ENCODE measurements at regions not wholly inside any gene's neighbourhood (a gene's known extent, or its start where the extent isn't known, plus 50 kb on each side); places are given as distances from the start of the nearest gene placed in this dataset.
"Not testable (repeated sequence)": the region's sequence is repeated elsewhere in the genome, so short reads cannot be mapped to it uniquely, and the experiment has no call there.

- Mint-ChIP-seq H3K4me1 (peaks cover 11% of the 10 kb centered on the region), H3K4me3 (no peak overlapping the region), H3K27ac (no peak overlapping the region), H3K9me3 (no peaks in the 10 kb centered on the region), H3K27me3 (peaks cover 46% of the 10 kb centered on the region)
- no peak for ATAC-seq
- DNase-seq: no peak
Measured at GRCh38 chr20:51961964-51962761, 159.8 kb upstream of the SALL4 start.

GRCh38 chr20:51960047-51960675 lies 157.8 kb upstream of the SALL4 start:
- H3K4me1 Mint-ChIP-seq: peaks cover 11% of the 10 kb centered on the region
- DNase-seq: no peak
- H3K9me3 Mint-ChIP-seq: no peaks in the 10 kb centered on the region
- H3K27me3 Mint-ChIP-seq: peaks cover 46% of the 10 kb centered on the region
- no peak for ATAC-seq
- no peak overlapping the region for H3K4me3 Mint-ChIP-seq
- no peak overlapping the region for H3K27ac Mint-ChIP-seq

- DNase-seq (no peak), ATAC-seq (no peak)
- Mint-ChIP-seq H3K4me1 (peaks cover 11% of the 10 kb centered on the region), H3K4me3 (no peak overlapping the region), H3K27me3 (peaks cover 46% of the 10 kb centered on the region), H3K9me3 (no peaks in the 10 kb centered on the region), H3K27ac (no peak overlapping the region)
Measured at GRCh38 chr20:51959066-51959542, 156.8 kb upstream of the SALL4 start.

- H3K27me3 Mint-ChIP-seq: peaks cover 46% of the 10 kb centered on the region
- no peak overlapping the region for H3K27ac Mint-ChIP-seq
- no peak for ATAC-seq
- H3K4me1 Mint-ChIP-seq: peaks cover 11% of the 10 kb centered on the region
- H3K4me3 Mint-ChIP-seq: no peak overlapping the region
- no peak for DNase-seq
- no peaks in the 10 kb centered on the region for H3K9me3 Mint-ChIP-seq
Measured at GRCh38 chr20:51958099-51959065, 156.1 kb upstream of the SALL4 start.

GRCh38 chr20:51955756-51956155 lies 153.4 kb upstream of the SALL4 start:
- Mint-ChIP-seq H3K4me1 (peaks cover 11% of the 10 kb centered on the region), H3K9me3 (no peaks in the 10 kb centered on the region), H3K27me3 (peaks cover 25% of the 10 kb centered on the region), H3K27ac (peak overlapping the region in 1 of 2 donors; percentile 72), H3K4me3 (no peak overlapping the region)
- ATAC-seq (no peak), DNase-seq (no peak)

GRCh38 chr20:51953731-51954340 lies 151.5 kb upstream of the SALL4 start:
- H3K27ac Mint-ChIP-seq: peak overlapping the region in 1 of 2 donors; percentile 90
- no peaks in the 10 kb centered on the region for H3K9me3 Mint-ChIP-seq
- DNase-seq (no peak), ATAC-seq (no peak)
- H3K4me3 Mint-ChIP-seq: no peak overlapping the region
- peaks cover 5% of the 10 kb centered on the region for H3K4me1 Mint-ChIP-seq
- peaks cover 7% of the 10 kb centered on the region for H3K27me3 Mint-ChIP-seq

- H3K4me1 Mint-ChIP-seq: no peaks in the 10 kb centered on the region
- ATAC-seq: no peak
- no peak for DNase-seq
- H3K4me3 Mint-ChIP-seq: no peak overlapping the region
- H3K27me3 Mint-ChIP-seq: no peaks in the 10 kb centered on the region
- no peak overlapping the region for H3K27ac Mint-ChIP-seq
- H3K9me3 Mint-ChIP-seq: no peaks in the 10 kb centered on the region
Measured at GRCh38 chr20:51950926-51951325, 148.6 kb upstream of the SALL4 start.

- ATAC-seq (no peak), DNase-seq (no peak)
- H3K4me3 Mint-ChIP-seq: no peak overlapping the region
- no peaks in the 10 kb centered on the region for H3K9me3 Mint-ChIP-seq
- H3K27me3 Mint-ChIP-seq: no peaks in the 10 kb centered on the region
- no peaks in the 10 kb centered on the region for H3K4me1 Mint-ChIP-seq
- peak overlapping the region in 1 of 2 donors; percentile 19 for H3K27ac Mint-ChIP-seq
Measured at GRCh38 chr20:51946586-51946985, 144.3 kb upstream of the SALL4 start.

- no peak for DNase-seq
- no peak overlapping the region for H3K4me3 Mint-ChIP-seq
Measured at GRCh38 chr20:51945881-51946280, 143.6 kb upstream of the SALL4 start.

GRCh38 chr20:51945177-51945576 lies 142.9 kb upstream of the SALL4 start:
- H3K4me1 Mint-ChIP-seq: no peaks in the 10 kb centered on the region
- H3K9me3 Mint-ChIP-seq: no peaks in the 10 kb centered on the region
- ATAC-seq: no peak
- H3K27me3 Mint-ChIP-seq: no peaks in the 10 kb centered on the region
- H3K4me3 Mint-ChIP-seq: no peak overlapping the region
- no peak overlapping the region for H3K27ac Mint-ChIP-seq
- no peak for DNase-seq

More at GRCh38 chr20:51945881-51946280, 143.6 kb upstream of the SALL4 start:
- H3K4me1 Mint-ChIP-seq: no peaks in the 10 kb centered on the region
- ATAC-seq: no peak
- H3K9me3 Mint-ChIP-seq: no peaks in the 10 kb centered on the region
- no peaks in the 10 kb centered on the region for H3K27me3 Mint-ChIP-seq
- no peak overlapping the region for H3K27ac Mint-ChIP-seq

- DNase-seq (no peak), ATAC-seq (no peak)
- no peak overlapping the region for H3K27ac Mint-ChIP-seq
- no peak overlapping the region for H3K4me3 Mint-ChIP-seq
- H3K4me1 Mint-ChIP-seq: no peaks in the 10 kb centered on the region
- no peaks in the 10 kb centered on the region for H3K27me3 Mint-ChIP-seq
- no peaks in the 10 kb centered on the region for H3K9me3 Mint-ChIP-seq
Measured at GRCh38 chr20:51943761-51944160, 141.4 kb upstream of the SALL4 start.

- H3K27ac Mint-ChIP-seq: peak overlapping the region in 1 of 2 donors; percentile 42
- H3K27me3 Mint-ChIP-seq, DNase-seq, H3K4me1 Mint-ChIP-seq, ATAC-seq, H3K9me3 Mint-ChIP-seq, H3K4me3 Mint-ChIP-seq: not testable (repeated sequence)
Measured at GRCh38 chr20:51943326-51943725, 141.0 kb upstream of the SALL4 start.

- ATAC-seq (no peak), DNase-seq (no peak)
- H3K27ac Mint-ChIP-seq: no peak overlapping the region
- no peaks in the 10 kb centered on the region for H3K9me3 Mint-ChIP-seq
- H3K4me1 Mint-ChIP-seq: no peaks in the 10 kb centered on the region
- H3K27me3 Mint-ChIP-seq: no peaks in the 10 kb centered on the region
- H3K4me3 Mint-ChIP-seq: no peak overlapping the region
Measured at GRCh38 chr20:51941503-51941902, 139.2 kb upstream of the SALL4 start.

GRCh38 chr20:51939259-51939585 lies 136.9 kb upstream of the SALL4 start:
- Mint-ChIP-seq H3K4me3 (no peak overlapping the region), H3K9me3 (no peaks in the 10 kb centered on the region), H3K4me1 (no peaks in the 10 kb centered on the region), H3K27me3 (no peaks in the 10 kb centered on the region), H3K27ac (no peak overlapping the region)
- no peak for DNase-seq
- no peak for ATAC-seq

GRCh38 chr20:51938559-51939258 lies 136.4 kb upstream of the SALL4 start:
- ATAC-seq: no peak
- Mint-ChIP-seq H3K27me3 (no peaks in the 10 kb centered on the region), H3K9me3 (no peaks in the 10 kb centered on the region), H3K4me3 (no peak overlapping the region), H3K27ac (no peak overlapping the region), H3K4me1 (no peaks in the 10 kb centered on the region)
- DNase-seq: no peak

Data from stimulated activated naive CD8-positive, alpha-beta T cell treated with anti-CD3 and anti-CD28 coated beads, Interleukin-15, amount 100 ng/mL, for 72 hours (primary cell).